PFSK-1 (cell line): ENCODE measurements at regions not wholly inside any gene's neighbourhood (a gene's known extent, or its start where the extent isn't known, plus 50 kb on each side); places are given as distances from the start of the nearest gene placed in this dataset.

ENCODE experiments used
- FOXP2 ChIP-seq: optimal IDR thresholded peaks from 2 replicates; pipeline ENCODE3; 2011; ENCODE audit warnings: borderline replicate concordance, control low read depth, inconsistent platforms; ENCODE audit not compliant: insufficient read depth; ENCODE audit errors: extremely low read length, extremely low read depth
- POLR2AphosphoS5 ChIP-seq: IDR thresholded peaks from 2 replicates; pipeline ENCODE4 v1.6.1; 2012; ENCODE audit warnings: low read depth, mild to moderate bottlenecking, control low read depth, low read length, moderate library complexity
- REST ChIP-seq, 2 experiments: IDR thresholded peaks; 2 replicates each; pipeline versions ENCODE4 v1.6.1 to v1.8.0; 2011 to 2012; ENCODE audit warnings: low read depth in 2 of 2, low read length in 2 of 2, control low read depth in 1 of 2, inconsistent platforms in 1 of 2, mild to moderate bottlenecking in 1 of 2, moderate library complexity in 1 of 2; ENCODE audit not compliant: insufficient read depth in 1 of 2
- SIN3A ChIP-seq: IDR thresholded peaks from 2 replicates; pipeline ENCODE4 v1.6.1; 2012; ENCODE audit warnings: mild to moderate bottlenecking, low read length, moderate library complexity, borderline replicate concordance; ENCODE audit not compliant: insufficient read depth
- TAF1 ChIP-seq: IDR thresholded peaks from 2 replicates; pipeline ENCODE4 v1.6.1; 2012; ENCODE audit warnings: low read length, control low read depth, borderline replicate concordance; ENCODE audit not compliant: insufficient read depth

- no peak for TF ChIP-seq REST (IDR thresholded peaks at IDR 0.05; ENCODE audit: insufficient read depth in 1 of 2, low read depth in 2 of 2, low read length in 2 of 2)
- TF ChIP-seq POLR2AphosphoS5: no peak
- TF ChIP-seq TAF1: no peak
- TF ChIP-seq FOXP2: no peak
- no peak for TF ChIP-seq SIN3A
Measured at GRCh38 chrX:45842926-45843315, 642.2 kb upstream of the DIPK2B start.
